SK-N-MC (cell line): ENCODE measurements at regions not wholly inside any gene's neighbourhood (a gene's known extent, or its start where the extent isn't known, plus 50 kb on each side); places are given as distances from the start of the nearest gene placed in this dataset.

ENCODE experiments used
- DNase-seq: peaks from one replicate; pipeline ENCODE4 v3.0.0-alpha.2; 2011; ENCODE audit warnings: low read depth, low spot score
- H3K27ac ChIP-seq: fragments of 200-600 bp; sonication (generic); 2 replicates; pipeline ENCODE4 v1.5.1; 2016; ENCODE audit warnings: mixed run types
- H3K36me3 ChIP-seq: fragments of 200-600 bp; sonication (generic); 2 replicates; pipeline ENCODE4 v1.6.1; 2017; ENCODE audit warnings: antibody characterized with exemption, low read length, mixed read lengths; ENCODE audit not compliant: insufficient read depth
- H3K4me3 ChIP-seq: fragments of 200-600 bp; sonication (generic); 2 replicates; pipeline ENCODE4 v1.5.1; 2016
- H3K9ac ChIP-seq: fragments of 200-600 bp; sonication (generic); 2 replicates; pipeline ENCODE4 v1.8.0; 2017; ENCODE audit warnings: mixed run types, mixed read lengths; ENCODE audit not compliant: insufficient read length
- H3K9me3 ChIP-seq: fragments of 200-600 bp; sonication (generic); 2 replicates; pipeline ENCODE4 v1.6.1; 2017; ENCODE audit warnings: low read depth, mild to moderate bottlenecking, antibody characterized with exemption, low read length, moderate library complexity, mixed read lengths
- EZH2 ChIP-seq: fragments of 200-600 bp; sonication (generic); IDR thresholded peaks from one replicate; pipeline ENCODE4 v1.6.1; 2017; ENCODE audit warnings: antibody characterized with exemption
- FOXP2 ChIP-seq: optimal IDR thresholded peaks from 2 replicates; pipeline ENCODE3; 2011; ENCODE audit warnings: mild to moderate bottlenecking, moderate library complexity; ENCODE audit not compliant: insufficient read depth; ENCODE audit errors: extremely low read length, control extremely low read depth
- POLR2AphosphoS5 ChIP-seq: IDR thresholded peaks from 2 replicates; pipeline ENCODE4 v1.6.1; 2012; ENCODE audit warnings: mild to moderate bottlenecking, low read depth, low read length, borderline replicate concordance

DNA sequence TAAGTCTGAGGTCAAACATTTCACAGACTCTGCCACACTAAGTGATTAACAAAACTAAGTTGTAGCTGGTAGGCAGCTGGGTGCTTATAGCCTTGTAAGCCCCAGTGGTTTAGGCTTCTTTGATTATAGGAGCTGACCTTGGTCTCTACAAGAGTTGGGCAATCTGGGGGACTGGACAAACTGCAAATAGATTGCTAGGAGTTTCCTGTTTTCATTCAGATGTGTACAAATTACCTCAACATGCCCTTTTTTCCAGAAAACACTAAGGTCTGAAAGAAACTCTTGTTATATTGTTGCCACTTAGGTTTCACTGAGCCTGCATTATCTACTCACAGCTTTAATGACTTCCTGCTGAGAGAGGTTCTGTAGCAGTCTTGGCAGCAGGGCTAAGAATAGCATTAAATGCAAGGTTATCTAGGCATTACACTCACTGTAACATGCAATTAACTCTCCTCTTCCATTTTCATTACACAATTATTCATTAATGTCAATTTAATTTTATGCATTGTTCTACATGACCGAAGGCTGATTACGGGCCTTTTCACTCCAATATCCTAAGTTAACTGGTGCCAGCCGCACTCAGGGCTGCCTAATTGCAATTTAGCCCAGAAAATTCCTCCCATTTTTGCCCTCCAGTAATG, 314.0 kb downstream of the LMO4 start:
- no peaks in the 10 kb centered on the region for H3K9me3 ChIP-seq
- H3K36me3 ChIP-seq, result no peaks in the 10 kb centered on the region
- H3K27ac ChIP-seq, result no peak overlapping the region
- peak; percentile 42 for DNase-seq
- H3K9ac ChIP-seq, result no peak overlapping the region
- TF ChIP-seq EZH2, result no peak
- H3K4me3 ChIP-seq, result peak overlapping the region; percentile 57

DNA sequence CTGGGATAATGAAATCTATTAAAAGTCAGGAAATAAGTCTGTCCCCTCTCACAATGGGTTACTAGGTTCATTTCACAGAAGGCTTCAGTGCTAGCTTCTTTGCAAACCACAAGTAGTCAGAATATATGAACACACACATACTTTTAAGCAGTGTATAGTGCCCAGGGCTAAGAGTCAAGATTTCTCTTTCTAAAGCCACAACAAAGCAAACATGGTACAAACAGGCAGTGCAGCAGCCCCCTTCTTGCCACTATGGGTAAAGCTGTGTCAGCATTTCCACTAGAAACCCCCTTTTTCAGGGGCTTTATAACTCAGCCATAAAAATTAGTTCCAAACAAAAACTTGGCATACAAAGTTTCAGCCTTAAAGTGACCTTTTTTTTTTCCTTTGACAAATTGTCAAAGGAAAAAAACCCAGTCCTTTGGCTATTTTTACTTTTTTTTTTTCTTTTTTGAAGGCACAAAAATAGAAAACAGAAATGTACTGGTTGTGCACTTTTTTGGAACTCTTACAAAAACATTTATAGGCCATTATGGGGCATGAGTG, 315.4 kb downstream of the LMO4 start:
- Histone ChIP-seq H3K27ac (peak overlapping the region; percentile 25; the same call in 1 of the 2 replicates), H3K4me3 (peak overlapping the region; percentile 20; the same call in 1 of the 2 replicates), H3K9ac (no peak overlapping the region), H3K9me3 (no peaks in the 10 kb centered on the region), H3K36me3 (no peaks in the 10 kb centered on the region)
- peak; percentile 8 for DNase-seq
- TF ChIP-seq POLR2AphosphoS5, result no peak
- TF ChIP-seq EZH2, result no peak
- no peak for TF ChIP-seq FOXP2

DNA sequence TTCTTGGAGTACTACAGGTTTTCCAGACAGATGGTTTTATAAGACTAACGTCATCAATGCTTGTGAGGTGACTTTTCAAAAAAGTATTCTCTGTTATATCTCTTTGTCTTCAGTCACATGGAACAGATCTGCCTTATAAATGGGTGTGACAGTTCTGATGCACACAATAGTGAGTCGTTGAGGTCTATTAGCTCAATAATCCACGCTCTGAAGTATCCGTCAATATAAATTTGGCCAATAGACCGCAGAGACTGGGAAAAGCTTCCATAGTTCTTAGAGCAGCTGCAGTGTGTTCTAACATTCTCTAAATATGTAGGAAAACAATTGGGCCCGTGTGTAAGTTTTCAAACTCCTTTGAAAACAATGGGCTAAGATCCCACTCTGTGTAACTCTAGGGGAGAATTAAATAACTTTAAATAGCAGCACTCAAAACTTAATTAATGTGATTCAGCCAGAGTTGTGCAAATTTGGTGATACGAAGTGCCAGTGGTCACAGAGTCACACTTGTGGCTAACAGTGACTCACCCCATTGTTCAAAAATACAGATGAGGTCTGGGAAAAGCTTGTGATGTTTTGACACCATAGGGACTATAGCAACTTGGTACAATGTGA, 316.0 kb downstream of the LMO4 start:
- Histone ChIP-seq H3K9me3 (no peaks in the 10 kb centered on the region), H3K27ac (no peak overlapping the region; the same call in 1 of the 2 replicates)
- DNase-seq, result no peak

DNA sequence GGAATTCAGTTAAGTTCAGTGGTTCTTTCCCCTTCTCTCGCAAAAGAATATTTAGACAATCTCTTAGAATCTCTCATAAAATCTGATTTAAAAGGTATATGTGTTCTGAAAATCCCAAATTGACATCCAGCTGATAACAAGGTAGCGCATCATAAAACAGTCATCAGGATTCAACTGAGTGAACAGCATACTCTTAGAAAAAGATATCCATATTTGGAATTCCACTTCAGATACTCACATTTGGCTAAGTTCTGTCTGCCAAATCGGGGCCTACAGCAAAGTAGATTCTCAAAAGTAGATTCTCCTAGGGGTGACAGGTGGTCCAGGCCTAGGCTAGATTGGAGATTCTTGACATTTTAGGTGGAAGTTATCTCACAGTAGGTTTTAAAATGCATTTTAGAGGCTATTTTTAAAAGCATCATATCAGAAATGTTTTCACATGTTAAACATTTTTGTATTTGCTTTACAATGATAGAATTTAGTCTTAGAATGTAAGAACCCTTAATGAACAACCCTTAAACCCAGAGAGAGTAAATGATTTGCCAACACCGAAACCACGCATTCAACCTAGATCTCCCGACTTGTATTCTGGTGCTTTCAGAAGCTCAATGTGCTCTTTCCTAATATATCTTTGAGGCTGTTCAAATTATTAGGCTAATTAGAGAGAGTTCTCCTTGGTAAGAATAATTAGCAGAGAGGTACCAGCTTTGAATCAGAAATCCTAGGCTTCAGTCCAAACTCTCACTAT, 318.9 kb downstream of the LMO4 start:
- Histone ChIP-seq H3K27ac (no peak overlapping the region), H3K4me3 (no peak overlapping the region), H3K36me3 (no peaks in the 10 kb centered on the region), H3K9me3 (no peaks in the 10 kb centered on the region), H3K9ac (no peak overlapping the region)
- no peak for DNase-seq
- no peak for TF ChIP-seq POLR2AphosphoS5
- TF ChIP-seq FOXP2, result no peak
- no peak for TF ChIP-seq EZH2

More for the DNA sequence above, 316.0 kb downstream of the LMO4 start:
- Histone ChIP-seq H3K36me3 (no peaks in the 10 kb centered on the region), H3K9ac (no peak overlapping the region), H3K4me3 (no peak overlapping the region)
- TF ChIP-seq FOXP2 (no peak), EZH2 (no peak), POLR2AphosphoS5 (no peak)

DNA sequence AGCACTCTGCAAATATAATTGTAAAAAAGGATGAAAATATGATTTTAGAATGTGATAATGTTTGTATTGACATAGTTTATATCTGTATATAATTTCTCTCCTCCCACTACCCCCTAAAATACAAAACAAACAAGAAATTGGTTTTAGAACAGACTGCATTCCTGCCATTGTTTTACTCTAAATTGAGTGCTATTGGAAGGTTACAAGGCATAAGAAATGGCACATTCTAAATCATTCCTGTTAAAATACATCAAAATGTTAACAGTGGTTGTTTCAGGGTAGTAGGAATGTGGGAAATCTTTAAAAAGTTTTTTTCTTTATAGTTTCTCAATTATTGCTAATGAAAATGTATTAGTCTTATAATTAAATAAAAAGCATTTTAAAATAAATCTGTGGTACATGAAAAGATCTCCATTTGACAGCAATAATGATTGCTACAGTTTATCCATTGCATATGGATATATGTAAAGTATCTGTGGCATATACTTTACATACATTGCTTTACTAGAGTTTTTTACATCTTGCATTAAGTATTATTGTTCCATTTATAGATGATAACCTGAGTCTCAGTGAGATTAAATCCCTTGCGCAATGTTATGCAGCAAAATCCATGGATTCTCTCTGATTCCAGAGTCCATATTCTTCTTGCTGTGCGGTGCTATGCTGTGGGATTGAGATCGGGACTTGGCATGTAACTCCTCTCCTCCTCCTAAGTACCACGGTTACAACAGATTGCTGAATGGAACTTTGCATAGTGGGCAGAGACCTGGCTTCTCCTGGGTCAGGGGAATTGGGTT, 319.8 kb downstream of the LMO4 start:
- no peaks in the 10 kb centered on the region for H3K36me3 ChIP-seq
- no peak overlapping the region for H3K9ac ChIP-seq
- no peaks in the 10 kb centered on the region for H3K9me3 ChIP-seq
- TF ChIP-seq POLR2AphosphoS5 (no peak), FOXP2 (no peak), EZH2 (no peak)
- no peak overlapping the region for H3K27ac ChIP-seq
- DNase-seq, result no peak
- H3K4me3 ChIP-seq, result no peak overlapping the region

DNA sequence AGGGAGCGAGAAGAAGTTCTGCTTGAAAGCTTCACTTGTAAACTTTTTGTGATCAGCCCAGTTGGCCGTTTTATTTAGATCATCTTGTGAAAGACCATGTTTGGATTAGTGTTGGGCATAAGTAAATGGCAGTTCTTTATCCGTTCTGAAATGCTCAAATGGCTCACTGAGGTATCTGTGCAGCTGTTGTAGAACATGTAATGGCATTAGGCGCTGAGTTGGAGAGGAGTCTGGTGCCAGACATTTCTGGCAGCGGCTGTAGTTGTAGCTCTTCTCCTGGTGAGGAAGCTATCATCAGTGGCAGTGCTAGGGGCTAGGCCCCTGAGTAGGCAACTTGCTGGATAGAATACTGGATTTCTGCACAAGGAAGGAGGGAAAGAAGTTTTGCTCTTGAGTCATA, 321.6 kb downstream of the LMO4 start:
- H3K4me3 ChIP-seq, result no peak overlapping the region
- no peak overlapping the region for H3K9ac ChIP-seq
- TF ChIP-seq EZH2 (no peak), FOXP2 (no peak), POLR2AphosphoS5 (no peak)
- H3K9me3 ChIP-seq, result no peaks in the 10 kb centered on the region
- H3K27ac ChIP-seq, result no peak overlapping the region
- no peaks in the 10 kb centered on the region for H3K36me3 ChIP-seq
- no peak for DNase-seq

DNA sequence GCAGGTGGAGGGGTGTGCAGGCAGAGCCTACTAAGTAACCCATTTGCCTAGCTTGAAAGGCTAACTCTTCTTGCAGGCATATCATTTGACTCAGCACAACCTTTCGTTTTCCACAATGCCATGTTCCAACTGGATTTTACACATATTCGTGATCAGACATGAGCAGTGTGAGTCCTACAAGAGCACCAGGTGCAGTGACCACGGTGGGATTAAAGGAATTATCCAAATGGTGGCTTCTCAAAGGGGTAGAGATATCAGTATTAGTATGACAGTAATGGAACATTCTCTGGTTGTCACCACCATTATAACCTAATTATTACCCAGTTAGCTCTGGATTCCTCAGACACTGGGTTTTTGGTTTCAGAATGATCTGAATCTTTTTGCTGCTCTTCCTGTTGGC, 323.5 kb downstream of the LMO4 start:
- Histone ChIP-seq H3K4me3 (no peak overlapping the region), H3K27ac (no peak overlapping the region), H3K36me3 (no peaks in the 10 kb centered on the region), H3K9me3 (no peaks in the 10 kb centered on the region), H3K9ac (no peak overlapping the region)
- no peak for TF ChIP-seq FOXP2
- TF ChIP-seq EZH2, result no peak
- TF ChIP-seq POLR2AphosphoS5, result no peak
- DNase-seq, result no peak

DNA sequence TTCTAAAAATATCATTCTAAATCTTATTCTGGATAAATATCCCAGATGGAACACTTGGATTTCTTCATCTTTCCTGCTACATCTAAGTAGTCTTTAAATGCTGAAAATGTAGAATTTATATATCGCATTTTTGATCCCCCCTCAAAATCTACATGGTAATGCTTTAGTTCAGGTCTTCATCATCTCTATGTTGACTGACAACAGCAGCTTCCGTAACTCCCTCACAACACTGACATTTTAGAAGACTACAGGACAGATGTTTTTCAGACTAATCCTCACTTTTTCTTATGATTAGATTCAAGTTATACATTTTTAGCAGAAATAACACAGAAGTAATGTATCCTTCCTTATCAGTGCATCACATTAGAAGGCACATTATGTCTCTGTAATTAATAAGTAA, 336.5 kb downstream of the LMO4 start:
- H3K4me3 ChIP-seq, result no peak overlapping the region

DNA sequence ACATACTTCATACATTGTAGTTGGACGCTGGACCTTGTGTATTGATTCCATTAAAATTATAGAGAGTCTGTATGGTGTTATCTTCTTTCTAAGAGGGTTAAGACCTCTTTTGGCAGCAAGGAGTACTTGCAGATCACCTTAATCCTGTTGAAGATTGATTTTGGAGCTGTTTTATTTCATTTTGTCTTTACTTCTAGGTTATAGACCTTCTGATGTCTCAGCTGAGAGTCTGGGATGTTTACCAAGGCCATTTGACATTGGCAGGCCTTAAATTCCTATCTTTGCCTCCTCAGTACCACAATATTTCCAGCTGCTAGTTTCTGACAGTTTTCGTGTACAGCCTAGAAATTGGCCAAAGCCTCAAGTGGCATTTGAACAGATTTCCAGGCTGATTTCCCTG, 338.0 kb downstream of the LMO4 start:
- Histone ChIP-seq H3K4me3 (no peak overlapping the region), H3K9ac (no peak overlapping the region), H3K9me3 (no peaks in the 10 kb centered on the region; the same call in 1 of the 2 replicates), H3K27ac (no peak overlapping the region), H3K36me3 (no peaks in the 10 kb centered on the region)
- no peak for DNase-seq
- TF ChIP-seq POLR2AphosphoS5 (no peak), EZH2 (no peak), FOXP2 (no peak)

More for the DNA sequence above, 336.5 kb downstream of the LMO4 start:
- H3K9me3 ChIP-seq, result peaks cover 4% of the 10 kb centered on the region; the same call in 1 of the 2 replicates
- no peaks in the 10 kb centered on the region for H3K36me3 ChIP-seq
- DNase-seq, result no peak
- no peak overlapping the region for H3K27ac ChIP-seq
- no peak overlapping the region for H3K9ac ChIP-seq
- TF ChIP-seq EZH2 (no peak), POLR2AphosphoS5 (no peak)
